C4-2B (cell line): ENCODE measurements at regions not wholly inside any gene's neighbourhood (a gene's known extent, or its start where the extent isn't known, plus 50 kb on each side); places are given as distances from the start of the nearest gene placed in this dataset.

ENCODE experiments used
- H3K27ac ChIP-seq: fragments of 450-650 bp; 2 replicates; pipeline ENCODE4 v1.5.1; 2017
- ZFX ChIP-seq: fragments of 450-650 bp; IDR thresholded peaks from 2 replicates; pipeline ENCODE4 v1.6.1; 2017
- TF ChIP-seq, protein P1 (sequence below): fragments of 450-650 bp; conservative IDR thresholded peaks from 2 replicates; pipeline ENCODE4 v1.5.1; 2017; ENCODE audit warnings: mild to moderate bottlenecking

DNA sequence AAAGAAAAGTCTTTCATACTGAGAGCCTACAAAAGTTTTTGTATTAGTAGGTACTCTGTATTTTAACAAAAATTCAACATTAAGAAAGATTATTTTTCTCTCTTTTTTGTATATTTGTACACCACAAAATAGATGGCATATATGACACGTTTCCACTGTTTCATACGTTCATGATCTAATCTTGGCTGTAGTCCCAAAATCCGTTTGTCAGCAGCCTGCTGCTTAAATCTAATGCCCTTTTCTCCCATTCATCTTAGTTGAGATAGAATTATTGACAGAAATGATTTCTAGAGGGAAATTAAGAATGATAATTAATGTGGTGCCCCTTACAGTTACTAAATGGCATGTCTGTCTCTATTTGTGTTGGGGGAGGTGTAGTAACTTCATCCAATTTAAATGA, 140.7 kb upstream of the NOVA1 start:
- TF ChIP-seq, protein P1, sequence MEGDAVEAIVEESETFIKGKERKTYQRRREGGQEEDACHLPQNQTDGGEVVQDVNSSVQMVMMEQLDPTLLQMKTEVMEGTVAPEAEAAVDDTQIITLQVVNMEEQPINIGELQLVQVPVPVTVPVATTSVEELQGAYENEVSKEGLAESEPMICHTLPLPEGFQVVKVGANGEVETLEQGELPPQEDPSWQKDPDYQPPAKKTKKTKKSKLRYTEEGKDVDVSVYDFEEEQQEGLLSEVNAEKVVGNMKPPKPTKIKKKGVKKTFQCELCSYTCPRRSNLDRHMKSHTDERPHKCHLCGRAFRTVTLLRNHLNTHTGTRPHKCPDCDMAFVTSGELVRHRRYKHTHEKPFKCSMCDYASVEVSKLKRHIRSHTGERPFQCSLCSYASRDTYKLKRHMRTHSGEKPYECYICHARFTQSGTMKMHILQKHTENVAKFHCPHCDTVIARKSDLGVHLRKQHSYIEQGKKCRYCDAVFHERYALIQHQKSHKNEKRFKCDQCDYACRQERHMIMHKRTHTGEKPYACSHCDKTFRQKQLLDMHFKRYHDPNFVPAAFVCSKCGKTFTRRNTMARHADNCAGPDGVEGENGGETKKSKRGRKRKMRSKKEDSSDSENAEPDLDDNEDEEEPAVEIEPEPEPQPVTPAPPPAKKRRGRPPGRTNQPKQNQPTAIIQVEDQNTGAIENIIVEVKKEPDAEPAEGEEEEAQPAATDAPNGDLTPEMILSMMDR, result no peak
- TF ChIP-seq ZFX, result no peak
- no peak overlapping the region for H3K27ac ChIP-seq

DNA sequence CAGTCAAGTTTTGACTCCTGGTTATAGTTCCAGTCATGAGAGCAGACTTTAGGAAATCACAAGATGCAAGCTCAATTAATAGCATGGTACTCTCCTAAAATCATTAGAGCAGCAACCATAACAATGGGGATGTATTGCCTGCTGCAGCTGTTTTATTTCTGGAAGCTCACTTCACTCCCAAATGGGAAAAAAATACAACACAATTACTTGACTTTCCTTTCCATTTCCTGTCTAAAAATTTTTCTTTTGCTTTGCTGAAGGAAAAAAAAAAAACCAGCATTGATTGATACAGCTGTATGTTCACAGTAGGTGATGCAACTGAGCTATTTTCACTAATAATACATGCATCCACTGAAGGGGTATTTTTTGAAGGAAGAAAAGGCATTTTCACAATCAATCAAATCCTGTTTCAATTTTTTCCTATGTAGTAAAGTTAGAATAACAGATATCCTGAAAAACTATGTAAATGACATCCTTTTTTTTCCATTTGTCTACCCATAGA, 143.9 kb upstream of the NOVA1 start:
- H3K27ac ChIP-seq, result no peak overlapping the region
- TF ChIP-seq, protein P1, result no peak
- no peak for TF ChIP-seq ZFX

- no peak for TF ChIP-seq ZFX
- TF ChIP-seq, protein P1, result no peak
These were observed 145.5 kb upstream of the NOVA1 start for GRCh38 chr14:26743284-26743683.

GRCh38 chr14:26744903-26745302, 147.1 kb upstream of the NOVA1 start:
- H3K27ac ChIP-seq, result no peak overlapping the region
- TF ChIP-seq ZFX, result no peak
- TF ChIP-seq, protein P1, result no peak

More at GRCh38 chr14:26743284-26743683, 145.5 kb upstream of the NOVA1 start:
- H3K27ac ChIP-seq, result no peak overlapping the region

DNA sequence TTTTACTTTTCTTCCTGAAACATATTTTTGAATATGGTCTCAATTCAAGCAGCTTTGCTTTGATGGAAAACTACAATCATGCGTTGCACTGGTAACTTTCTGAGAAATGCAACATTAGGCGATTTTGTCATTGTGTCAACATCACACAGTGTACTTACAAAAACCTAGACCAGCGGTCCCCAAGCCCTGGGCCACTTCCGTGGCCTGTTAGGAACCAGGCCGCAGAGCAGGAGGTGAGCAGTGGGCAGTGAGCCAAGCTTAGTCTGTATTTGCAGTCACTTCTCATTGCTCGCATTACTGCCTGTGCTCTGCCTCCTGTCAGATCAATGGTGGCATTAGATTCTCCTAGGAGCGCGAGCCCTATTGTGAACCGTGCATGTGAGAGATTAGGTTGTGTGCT, 163.7 kb upstream of the NOVA1 start:
- H3K27ac ChIP-seq, result no peak overlapping the region
- TF ChIP-seq, protein P1, result no peak
- TF ChIP-seq ZFX, result no peak

GRCh38 chr14:26765301-26765700, 167.5 kb upstream of the NOVA1 start:
- TF ChIP-seq, protein P1, result no peak
- no peak for TF ChIP-seq ZFX
- H3K27ac ChIP-seq, result no peak overlapping the region

DNA sequence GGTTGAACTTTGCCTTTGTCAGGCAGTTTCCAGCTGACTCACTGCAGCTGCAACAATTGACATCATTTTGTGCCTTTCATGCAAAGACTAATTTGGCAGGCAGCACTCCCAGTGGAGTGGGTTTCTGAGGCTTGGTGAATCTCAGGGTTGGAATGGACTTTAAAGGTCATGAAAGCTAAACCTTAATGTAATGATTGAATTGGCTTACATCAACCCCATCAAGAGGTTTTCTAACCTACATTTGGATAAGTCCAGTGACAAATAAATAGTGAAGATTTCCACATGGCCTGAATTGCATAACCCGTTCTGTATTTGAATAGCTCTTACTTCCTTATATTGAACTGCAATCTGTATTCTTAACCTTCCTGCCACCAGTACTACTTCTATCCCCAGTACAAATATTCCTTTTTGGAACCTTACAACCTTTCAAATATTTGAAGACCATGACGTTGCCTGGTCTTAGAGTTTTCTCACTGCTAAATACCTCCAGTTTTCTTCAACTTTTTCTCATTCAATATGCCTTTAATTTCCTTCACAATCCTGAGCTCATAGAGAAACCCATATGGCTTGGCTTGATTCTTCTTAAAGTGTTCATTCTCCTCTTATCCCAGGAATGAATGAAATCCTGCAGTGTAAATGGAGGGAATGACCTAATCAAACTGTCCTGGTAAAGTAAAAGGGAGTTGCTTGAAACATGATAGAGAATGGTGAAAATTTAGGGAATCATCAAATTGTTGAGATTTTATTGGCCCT, 168.1 kb upstream of the NOVA1 start:
- TF ChIP-seq, protein P1, result no peak
- no peak for TF ChIP-seq ZFX
- H3K27ac ChIP-seq, result no peak overlapping the region
